ENCODE measurements at regions not wholly inside any gene's neighbourhood (a gene's known extent, or its start where the extent isn't known, plus 50 kb on each side); places are given as distances from the start of the nearest gene placed in this dataset.

DNA sequence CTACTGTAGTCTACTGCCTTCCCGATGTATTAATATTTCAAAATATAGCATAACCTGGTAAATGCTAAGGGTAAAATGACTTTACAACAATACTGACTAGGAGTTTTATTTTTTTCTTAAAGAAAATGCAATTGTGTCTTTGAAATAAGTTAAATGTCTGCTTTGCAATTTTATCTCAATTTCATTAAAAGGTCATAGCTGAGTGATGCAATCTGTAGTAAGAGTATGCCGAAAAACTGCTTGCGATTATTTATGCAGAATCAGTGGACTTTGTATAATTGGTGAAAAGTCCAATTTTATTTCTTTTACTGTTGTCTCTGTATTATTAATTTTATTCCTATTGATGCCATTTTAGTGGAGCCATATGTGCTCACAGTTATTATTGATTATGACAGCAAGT is 1143.6 kb upstream of the EPHA6 start:
- no peak overlapping the region for H3K9ac ChIP-seq (ENCODE audit: low read depth, low read length)
- H3K4me3 ChIP-seq (ENCODE audit: low read length): no peak overlapping the region
- H3K27me3 ChIP-seq (ENCODE audit: control insufficient read depth, insufficient read depth, low read length): no peaks in the 10 kb centered on the region
- no peaks in the 10 kb centered on the region for H3K9me3 ChIP-seq (replicated peaks; ENCODE audit: low read length)
- no peaks in the 10 kb centered on the region for H3K36me3 ChIP-seq (ENCODE audit: insufficient read depth, low read length)
- H3K4me1 ChIP-seq (ENCODE audit: control insufficient read depth, insufficient read depth, low read length): no peaks in the 10 kb centered on the region
- no peak overlapping the region for H3K4me2 ChIP-seq (ENCODE audit: low read length)

DNA sequence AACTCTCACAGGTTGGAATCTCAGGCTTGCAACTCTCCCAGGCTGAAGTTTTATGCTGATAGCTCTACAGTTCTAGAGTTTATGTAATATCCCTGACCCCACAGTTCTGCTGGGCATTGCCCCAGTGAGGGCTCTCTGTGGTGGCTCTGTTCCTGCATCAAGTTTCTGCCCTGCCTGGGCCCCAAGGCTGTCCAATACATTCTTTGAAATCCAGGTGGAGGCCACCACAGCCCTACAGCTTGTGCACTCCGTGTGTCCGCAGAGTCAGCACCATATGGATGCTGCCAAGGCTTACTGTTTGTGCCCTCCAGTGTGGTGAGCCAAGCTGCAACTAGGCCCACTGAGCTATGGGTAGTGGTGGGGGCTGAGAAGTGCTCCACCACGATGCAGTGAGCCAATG is 1141.2 kb upstream of the EPHA6 start:
- Histone ChIP-seq H3K4me2 (ENCODE audit: low read length) (no peak overlapping the region), H3K9ac (ENCODE audit: low read depth, low read length) (no peak overlapping the region), H3K27me3 (ENCODE audit: control insufficient read depth, insufficient read depth, low read length) (no peaks in the 10 kb centered on the region), H3K4me1 (ENCODE audit: control insufficient read depth, insufficient read depth, low read length) (no peaks in the 10 kb centered on the region), H3K36me3 (ENCODE audit: insufficient read depth, low read length) (no peaks in the 10 kb centered on the region), H3K9me3 (replicated peaks; ENCODE audit: low read length) (no peaks in the 10 kb centered on the region), H3K4me3 (ENCODE audit: low read length) (no peak overlapping the region)

DNA sequence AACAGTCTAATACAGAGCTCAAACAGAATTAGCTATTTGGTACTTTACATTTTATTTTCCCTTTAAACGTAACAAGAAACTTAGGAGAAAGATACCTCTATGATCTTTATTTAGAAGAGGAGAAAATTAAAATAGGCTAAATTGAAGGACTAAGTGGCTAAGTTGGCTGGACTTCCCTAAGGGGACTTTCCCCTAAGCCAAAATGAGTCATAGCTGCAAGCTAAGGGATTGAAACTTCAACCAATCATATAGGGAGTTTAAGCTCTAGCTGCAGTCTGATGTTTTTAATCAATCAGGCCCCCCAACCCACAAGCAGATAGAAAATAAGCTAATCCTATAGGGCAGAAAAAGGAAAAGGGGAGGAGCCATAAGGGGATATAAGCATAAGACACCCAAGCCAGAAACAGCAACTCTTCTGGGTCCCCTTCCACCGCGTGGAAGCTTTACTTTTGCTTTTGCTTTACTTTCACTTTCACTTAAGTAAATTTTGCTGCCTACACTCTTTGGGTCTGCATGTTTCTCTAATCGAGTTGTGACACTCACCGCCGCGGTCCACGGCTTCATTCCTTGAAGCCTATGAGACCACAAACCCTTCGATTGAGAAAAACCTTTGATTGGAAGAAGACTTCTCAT is 1108.5 kb upstream of the EPHA6 start:
- Histone ChIP-seq H3K36me3 (ENCODE audit: insufficient read depth, low read length) (no peaks in the 10 kb centered on the region), H3K4me2 (ENCODE audit: low read length) (no peak overlapping the region), H3K9ac (ENCODE audit: low read depth, low read length) (no peak overlapping the region), H3K4me1 (ENCODE audit: control insufficient read depth, insufficient read depth, low read length) (no peaks in the 10 kb centered on the region), H3K9me3 (replicated peaks; ENCODE audit: low read length) (no peaks in the 10 kb centered on the region), H3K27me3 (ENCODE audit: control insufficient read depth, insufficient read depth, low read length) (no peaks in the 10 kb centered on the region), H3K4me3 (ENCODE audit: low read length) (no peak overlapping the region)

DNA sequence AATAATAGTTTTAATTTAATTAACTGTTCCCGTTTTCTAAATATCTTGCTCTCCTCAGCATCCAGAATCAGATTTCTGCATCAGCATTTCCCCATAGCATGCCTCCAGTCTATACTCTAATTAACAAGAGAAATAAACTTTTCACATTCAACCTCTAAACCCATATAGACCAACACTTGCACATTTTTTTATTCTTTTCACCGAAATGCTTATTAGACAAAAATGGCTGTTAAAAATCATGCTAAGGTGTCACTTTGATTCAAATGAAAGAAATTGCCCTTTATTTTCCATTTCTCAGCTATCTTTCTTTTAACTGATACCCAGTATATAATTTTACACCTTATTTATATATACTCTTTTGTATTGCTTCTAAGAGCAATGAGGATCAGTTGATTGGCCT is 1107.1 kb upstream of the EPHA6 start:
- no peaks in the 10 kb centered on the region for H3K9me3 ChIP-seq (replicated peaks; ENCODE audit: low read length)
- H3K4me2 ChIP-seq (ENCODE audit: low read length): no peak overlapping the region
- H3K27me3 ChIP-seq (ENCODE audit: control insufficient read depth, insufficient read depth, low read length): no peaks in the 10 kb centered on the region
- no peaks in the 10 kb centered on the region for H3K36me3 ChIP-seq (ENCODE audit: insufficient read depth, low read length)
- no peak overlapping the region for H3K4me3 ChIP-seq (ENCODE audit: low read length)
- H3K9ac ChIP-seq (ENCODE audit: low read depth, low read length): no peak overlapping the region
- no peaks in the 10 kb centered on the region for H3K4me1 ChIP-seq (ENCODE audit: control insufficient read depth, insufficient read depth, low read length)

DNA sequence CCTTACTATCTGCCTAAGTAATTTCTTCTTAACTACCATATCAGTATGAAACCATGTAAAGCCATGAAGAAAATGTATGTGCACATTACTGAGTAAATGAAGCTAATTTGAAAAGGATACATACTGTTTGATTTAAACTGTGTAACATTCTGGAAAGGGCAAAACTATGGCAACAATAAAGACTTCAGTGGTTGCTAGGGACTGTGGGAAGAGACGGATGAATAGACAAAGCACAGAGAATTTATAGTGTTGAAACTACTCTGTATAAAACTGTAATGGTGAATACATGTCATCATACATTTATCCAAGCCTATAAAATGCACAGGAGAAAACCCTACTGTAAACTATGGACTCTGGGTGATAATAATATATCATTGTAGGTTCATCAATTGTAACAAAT is 1103.7 kb upstream of the EPHA6 start:
- Histone ChIP-seq H3K4me1 (ENCODE audit: control insufficient read depth, insufficient read depth, low read length) (no peaks in the 10 kb centered on the region), H3K9me3 (replicated peaks; ENCODE audit: low read length) (no peaks in the 10 kb centered on the region), H3K36me3 (ENCODE audit: insufficient read depth, low read length) (no peaks in the 10 kb centered on the region), H3K27me3 (ENCODE audit: control insufficient read depth, insufficient read depth, low read length) (no peaks in the 10 kb centered on the region), H3K4me3 (ENCODE audit: low read length) (no peak overlapping the region), H3K4me2 (ENCODE audit: low read length) (no peak overlapping the region), H3K9ac (ENCODE audit: low read depth, low read length) (no peak overlapping the region)

- Histone ChIP-seq H3K4me1 (ENCODE audit: control insufficient read depth, insufficient read depth, low read length) (no peaks in the 10 kb centered on the region), H3K27me3 (ENCODE audit: control insufficient read depth, insufficient read depth, low read length) (no peaks in the 10 kb centered on the region), H3K9me3 (replicated peaks; ENCODE audit: low read length) (no peaks in the 10 kb centered on the region), H3K36me3 (ENCODE audit: insufficient read depth, low read length) (no peaks in the 10 kb centered on the region), H3K9ac (ENCODE audit: low read depth, low read length) (no peak overlapping the region), H3K4me2 (ENCODE audit: low read length) (no peak overlapping the region), H3K4me3 (ENCODE audit: low read length) (no peak overlapping the region)
These were observed 1102.6 kb upstream of the EPHA6 start for GRCh38 chr3:95711789-95712188.

- H3K4me1 ChIP-seq (ENCODE audit: control insufficient read depth, insufficient read depth, low read length): no peaks in the 10 kb centered on the region
- no peaks in the 10 kb centered on the region for H3K27me3 ChIP-seq (ENCODE audit: control insufficient read depth, insufficient read depth, low read length)
- no peak overlapping the region for H3K9ac ChIP-seq (ENCODE audit: low read depth, low read length)
- no peaks in the 10 kb centered on the region for H3K36me3 ChIP-seq (ENCODE audit: insufficient read depth, low read length)
- H3K4me3 ChIP-seq (ENCODE audit: low read length): no peak overlapping the region
- no peak overlapping the region for H3K4me2 ChIP-seq (ENCODE audit: low read length)
- no peaks in the 10 kb centered on the region for H3K9me3 ChIP-seq (replicated peaks; ENCODE audit: low read length)
These were observed 1099.3 kb upstream of the EPHA6 start for GRCh38 chr3:95715128-95715527.

GRCh38 chr3:95717048-95717447 is 1097.3 kb upstream of the EPHA6 start:
- no peaks in the 10 kb centered on the region for H3K4me1 ChIP-seq (ENCODE audit: control insufficient read depth, insufficient read depth, low read length)
- no peak overlapping the region for H3K4me3 ChIP-seq (ENCODE audit: low read length)
- H3K9ac ChIP-seq (ENCODE audit: low read depth, low read length): no peak overlapping the region
- H3K27me3 ChIP-seq (ENCODE audit: control insufficient read depth, insufficient read depth, low read length): no peaks in the 10 kb centered on the region
- H3K4me2 ChIP-seq (ENCODE audit: low read length): no peak overlapping the region
- no peaks in the 10 kb centered on the region for H3K9me3 ChIP-seq (replicated peaks; ENCODE audit: low read length)
- no peaks in the 10 kb centered on the region for H3K36me3 ChIP-seq (ENCODE audit: insufficient read depth, low read length)

- Histone ChIP-seq H3K9ac (ENCODE audit: low read depth, low read length) (no peak overlapping the region), H3K27me3 (ENCODE audit: control insufficient read depth, insufficient read depth, low read length) (no peaks in the 10 kb centered on the region), H3K9me3 (replicated peaks; ENCODE audit: low read length) (no peaks in the 10 kb centered on the region), H3K36me3 (ENCODE audit: insufficient read depth, low read length) (no peaks in the 10 kb centered on the region), H3K4me2 (ENCODE audit: low read length) (no peak overlapping the region), H3K4me3 (ENCODE audit: low read length) (no peak overlapping the region), H3K4me1 (ENCODE audit: control insufficient read depth, insufficient read depth, low read length) (no peaks in the 10 kb centered on the region)
These were observed 1096.2 kb upstream of the EPHA6 start for GRCh38 chr3:95718168-95718567.

DNA sequence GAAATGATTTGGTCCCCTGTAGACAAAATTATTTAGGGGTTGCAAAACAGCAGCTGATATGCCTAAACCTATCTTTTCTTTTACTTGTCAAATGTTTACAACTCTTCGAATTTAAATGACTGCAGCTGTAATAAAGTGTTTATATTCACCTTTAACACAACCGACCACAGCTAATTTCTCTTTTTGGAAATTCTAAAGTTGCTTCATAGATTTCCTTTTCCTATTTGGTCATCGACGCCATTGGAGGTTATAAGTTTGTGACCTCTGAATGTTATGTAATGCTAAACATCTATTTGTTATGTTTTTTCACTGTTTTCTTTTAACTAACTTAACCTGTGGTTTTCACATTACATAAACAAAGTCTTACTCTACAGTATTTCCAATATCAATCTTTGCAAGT is 1094.9 kb upstream of the EPHA6 start:
- Histone ChIP-seq H3K9ac (ENCODE audit: low read depth, low read length) (no peak overlapping the region), H3K4me3 (ENCODE audit: low read length) (no peak overlapping the region), H3K9me3 (replicated peaks; ENCODE audit: low read length) (no peaks in the 10 kb centered on the region), H3K27me3 (ENCODE audit: control insufficient read depth, insufficient read depth, low read length) (no peaks in the 10 kb centered on the region), H3K36me3 (ENCODE audit: insufficient read depth, low read length) (no peaks in the 10 kb centered on the region), H3K4me2 (ENCODE audit: low read length) (no peak overlapping the region), H3K4me1 (ENCODE audit: control insufficient read depth, insufficient read depth, low read length) (no peaks in the 10 kb centered on the region)

DNA sequence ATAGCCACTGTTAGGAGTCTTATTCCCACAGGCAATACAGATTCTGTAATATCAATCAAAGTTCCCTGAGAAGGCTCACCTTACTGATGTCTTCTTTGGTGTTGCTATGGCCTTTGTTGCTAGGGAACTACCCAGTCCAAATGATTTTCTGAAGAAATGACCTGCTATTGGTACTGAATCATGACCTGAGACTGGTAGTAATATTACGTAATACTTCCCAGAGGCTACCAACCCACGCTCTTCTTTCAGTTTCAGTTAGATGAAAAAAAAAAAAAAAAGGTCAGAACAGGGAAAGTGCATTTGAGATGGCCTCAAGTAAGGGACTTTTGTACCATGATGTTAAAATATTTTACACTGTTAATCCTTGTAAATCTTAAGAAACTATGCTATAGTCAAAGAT is 1092.5 kb upstream of the EPHA6 start:
- Histone ChIP-seq H3K4me2 (ENCODE audit: low read length) (no peak overlapping the region), H3K36me3 (ENCODE audit: insufficient read depth, low read length) (no peaks in the 10 kb centered on the region), H3K27me3 (ENCODE audit: control insufficient read depth, insufficient read depth, low read length) (no peaks in the 10 kb centered on the region), H3K4me1 (ENCODE audit: control insufficient read depth, insufficient read depth, low read length) (no peaks in the 10 kb centered on the region), H3K9me3 (replicated peaks; ENCODE audit: low read length) (no peaks in the 10 kb centered on the region), H3K4me3 (ENCODE audit: low read length) (no peak overlapping the region), H3K9ac (ENCODE audit: low read depth, low read length) (no peak overlapping the region)

- Histone ChIP-seq H3K36me3 (ENCODE audit: insufficient read depth, low read length) (no peaks in the 10 kb centered on the region), H3K9ac (ENCODE audit: low read depth, low read length) (no peak overlapping the region), H3K4me1 (ENCODE audit: control insufficient read depth, insufficient read depth, low read length) (no peaks in the 10 kb centered on the region), H3K4me2 (ENCODE audit: low read length) (no peak overlapping the region), H3K27me3 (ENCODE audit: control insufficient read depth, insufficient read depth, low read length) (no peaks in the 10 kb centered on the region), H3K9me3 (replicated peaks; ENCODE audit: low read length) (no peaks in the 10 kb centered on the region), H3K4me3 (ENCODE audit: low read length) (no peak overlapping the region)
These were observed 1088.6 kb upstream of the EPHA6 start for GRCh38 chr3:95725770-95726169.

All from skeletal muscle satellite cell (primary cell).